ENCODE measurements at regions not wholly inside any gene's neighbourhood (a gene's known extent, or its start where the extent isn't known, plus 50 kb on each side); places are given as distances from the start of the nearest gene placed in this dataset.
"Not testable (repeated sequence)": the region's sequence is repeated elsewhere in the genome, so short reads cannot be mapped to it uniquely, and the experiment has no call there.

GRCh38 chr6:113363866-113364265 is 493.3 kb upstream of the MARCKS start:
- H3K4me3 ChIP-seq (ENCODE audit: low read depth, low read length), result no peak overlapping the region
- ChIA-PET CTCF (interaction anchor here (0.6 kb wide), 2 partner anchors 257 to 1298 kb away, joined by 3 read pairs; no protein-coding TSS in a partner anchor), POLR2A (interaction anchor here (0.7 kb wide), 1 partner anchor 49 kb away, joined by 4 read pairs; no protein-coding TSS in a partner anchor)
- no peak for DNase-seq (ENCODE audit: low read depth, low spot score)
- TF ChIP-seq CTCF (IDR thresholded peaks at IDR 0.05; ENCODE audit: insufficient read depth, low read length, missing control alignments), result no peak

GRCh38 chr6:113364766-113365165 is 492.4 kb upstream of the MARCKS start:
- ChIA-PET CTCF (interaction anchor here (1.1 kb wide), 1 partner anchor 516 kb away, joined by 4 read pairs; no protein-coding TSS in a partner anchor), POLR2A (interaction anchor here (1.0 to 1.4 kb wide), 2 partner anchors 12 to 244 kb away, joined by 3 to 4 read pairs; no protein-coding TSS in a partner anchor)
- no peak for DNase-seq (ENCODE audit: low read depth, low spot score)

GRCh38 chr6:113365191-113365590 is 492.0 kb upstream of the MARCKS start:
- ChIA-PET CTCF (interaction anchor here (1.1 kb wide), 1 partner anchor 516 kb away, joined by 4 read pairs; no protein-coding TSS in a partner anchor), POLR2A (interaction anchor here (1.0 to 1.4 kb wide), 2 partner anchors 11 to 244 kb away, joined by 3 to 4 read pairs; no protein-coding TSS in a partner anchor)
- TF ChIP-seq CTCF (IDR thresholded peaks at IDR 0.05; ENCODE audit: insufficient read depth, low read length, missing control alignments), result no peak
- H3K4me3 ChIP-seq (ENCODE audit: low read depth, low read length), result no peak overlapping the region
- DNase-seq (ENCODE audit: low read depth, low spot score), result no peak

More at GRCh38 chr6:113364766-113365165, 492.4 kb upstream of the MARCKS start:
- TF ChIP-seq CTCF (IDR thresholded peaks at IDR 0.05; ENCODE audit: insufficient read depth, low read length, missing control alignments), result no peak
- H3K4me3 ChIP-seq (ENCODE audit: low read depth, low read length), result no peak overlapping the region

GRCh38 chr6:113366505-113366904 is 490.6 kb upstream of the MARCKS start:
- no peak for TF ChIP-seq CTCF (IDR thresholded peaks at IDR 0.05; ENCODE audit: insufficient read depth, low read length, missing control alignments)
- DNase-seq (ENCODE audit: low read depth, low spot score), result no peak
- H3K4me3 ChIP-seq (ENCODE audit: low read depth, low read length), result no peak overlapping the region
- ChIA-PET POLR2A (no interaction called here), CTCF (no interaction called here)

GRCh38 chr6:113370508-113371502 is 486.3 kb upstream of the MARCKS start:
- TF ChIP-seq CTCF (IDR thresholded peaks at IDR 0.05; ENCODE audit: insufficient read depth, low read length, missing control alignments), result no peak
- CTCF ChIA-PET, result interaction anchor here (1.1 to 1.3 kb wide), 3 partner anchors 43 to 205 kb away, joined by 3 to 4 read pairs (median 3); no protein-coding TSS in a partner anchor
- POLR2A ChIA-PET, result interaction anchor here (0.6 to 0.8 kb wide), 2 partner anchors 226 to 488 kb away, joined by 3 read pairs; no protein-coding TSS in a partner anchor
- no peak overlapping the region for H3K4me3 ChIP-seq (ENCODE audit: low read depth, low read length)
- no peak for DNase-seq (ENCODE audit: low read depth, low spot score)

GRCh38 chr6:113375466-113375865 is 481.7 kb upstream of the MARCKS start:
- H3K4me3 ChIP-seq (ENCODE audit: low read depth, low read length); DNase-seq (ENCODE audit: low read depth, low spot score): not testable (repeated sequence)
- POLR2A ChIA-PET, result interaction anchor here (0.6 to 1.8 kb wide), 3 partner anchors 9 to 696 kb away, joined by 3 to 12 read pairs (median 3); no protein-coding TSS in a partner anchor
- CTCF ChIA-PET, result interaction anchor here (0.9 kb wide), 1 partner anchor 533 kb away, joined by 4 read pairs; no protein-coding TSS in a partner anchor
